ENCODE measurements at regions not wholly inside any gene's neighbourhood (a gene's known extent, or its start where the extent isn't known, plus 50 kb on each side); places are given as distances from the start of the nearest gene placed in this dataset.
A peak's percentile ranks its signal among the peaks of the same experiment; 100 is the strongest.

- DNase-seq (ENCODE audit: insufficient read length, low spot score), result no peak
- FAIRE-seq, result no peak
These were observed 54.4 kb downstream of the ZNF503 start for GRCh38 chr10:75347186-75347585.

DNA sequence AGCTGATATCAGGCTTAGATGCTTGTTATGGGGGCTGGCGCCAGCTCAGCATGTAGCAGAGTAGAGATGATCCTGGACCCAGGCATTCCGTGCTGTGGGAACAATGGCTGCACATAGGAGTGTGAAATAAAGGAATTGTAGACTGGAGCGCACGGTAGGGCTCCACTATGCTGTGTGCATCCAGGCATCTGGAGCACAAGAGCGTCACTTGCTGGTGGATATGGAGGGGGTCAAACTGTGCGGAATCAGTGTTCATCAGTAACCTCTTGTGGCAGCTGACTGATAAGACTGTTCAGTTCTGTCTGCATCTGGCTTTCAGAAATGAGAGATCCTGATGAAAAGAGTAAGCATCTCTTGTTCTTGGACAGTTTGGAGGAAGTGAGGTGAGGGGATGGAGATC is 55.8 kb downstream of the ZNF503 start:
- FAIRE-seq (no peak), DNase-seq (ENCODE audit: insufficient read length, low spot score) (no peak)

DNA sequence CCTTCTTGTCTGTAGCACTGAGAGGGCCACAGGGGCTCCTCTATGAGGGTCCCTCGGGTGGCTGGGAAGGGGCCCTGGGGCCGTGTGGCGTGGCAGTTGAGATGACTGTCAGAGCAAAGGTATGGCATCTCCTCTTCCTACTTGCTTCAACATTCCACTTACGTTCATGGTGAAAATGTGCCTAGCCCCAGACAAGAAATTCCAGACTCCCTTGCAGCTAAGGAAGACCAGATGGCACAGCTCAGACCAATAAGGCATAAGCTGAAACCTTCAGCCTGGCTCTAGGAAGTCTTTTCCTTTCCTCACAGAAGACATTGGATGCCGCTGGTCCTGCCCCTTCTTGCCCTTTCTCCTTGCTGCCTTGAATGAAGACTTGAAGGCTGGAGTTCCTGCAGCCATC is 57.4 kb downstream of the ZNF503 start:
- FAIRE-seq, result no peak
- DNase-seq (ENCODE audit: insufficient read length, low spot score), result no peak

GRCh38 chr10:75342397-75342796 is 59.2 kb downstream of the ZNF503 start:
- no peak for DNase-seq (ENCODE audit: insufficient read length, low spot score)
- no peak for FAIRE-seq

DNA sequence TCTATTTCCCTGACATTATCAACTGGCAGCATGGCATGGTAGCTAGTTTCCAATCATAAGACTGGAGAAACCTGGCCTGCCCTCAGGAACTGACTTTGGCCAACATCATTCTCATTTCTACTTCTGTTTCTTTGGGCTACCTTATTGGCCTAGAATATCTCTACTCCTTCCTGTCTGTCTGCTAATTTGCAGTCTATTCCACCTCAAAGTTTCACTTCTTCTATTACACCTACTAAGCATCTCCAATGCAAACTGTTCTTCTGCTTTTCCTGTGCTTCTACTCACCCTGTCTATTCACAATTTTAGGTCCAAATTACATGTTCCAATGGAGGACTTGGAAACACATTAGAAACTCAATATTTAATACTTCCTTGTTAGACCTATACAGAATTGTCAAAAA is 65.6 kb downstream of the ZNF503 start:
- FAIRE-seq, result peak; percentile 84
- DNase-seq (ENCODE audit: insufficient read length, low spot score), result peak; percentile 30

DNA sequence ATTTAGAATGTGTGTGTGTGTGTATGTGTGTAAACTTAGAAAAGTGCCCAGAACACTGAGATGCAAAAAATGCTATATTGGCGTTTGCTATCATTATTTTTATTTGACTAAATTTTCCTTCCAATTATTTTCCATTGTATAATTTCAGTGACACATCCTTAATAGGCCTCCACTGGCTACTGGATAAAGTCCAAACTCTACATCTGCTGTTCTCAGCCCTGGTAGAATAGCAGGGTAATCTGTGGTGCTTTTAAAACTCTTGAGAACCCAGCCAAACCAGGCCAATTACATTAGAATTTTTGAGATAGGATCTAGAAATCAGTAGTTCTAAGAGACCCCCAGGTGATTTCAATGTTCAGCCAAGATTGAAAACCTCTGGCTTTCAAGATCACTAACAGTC is 66.4 kb downstream of the ZNF503 start:
- FAIRE-seq (no peak), DNase-seq (ENCODE audit: insufficient read length, low spot score) (no peak)

DNA sequence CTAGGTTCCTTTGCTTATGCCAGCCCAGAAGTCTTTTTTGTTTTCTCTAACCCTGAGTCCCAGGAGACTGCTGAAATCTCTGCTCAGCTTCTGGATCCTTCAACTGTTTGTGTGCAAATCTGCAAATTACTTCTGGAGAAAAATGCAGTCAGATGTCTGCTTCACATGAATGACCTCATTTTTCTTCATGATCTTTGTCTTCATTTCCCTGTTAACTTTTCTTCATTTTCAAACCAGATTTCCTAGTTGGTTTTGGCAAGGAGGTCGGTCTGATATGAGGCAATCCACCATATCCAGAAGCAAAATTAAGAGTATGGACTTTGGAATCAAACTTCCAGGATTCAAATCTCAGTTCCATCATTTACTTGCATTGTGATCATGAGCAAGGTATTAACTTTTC is 66.8 kb downstream of the ZNF503 start:
- FAIRE-seq (no peak), DNase-seq (ENCODE audit: insufficient read length, low spot score) (no peak)

DNA sequence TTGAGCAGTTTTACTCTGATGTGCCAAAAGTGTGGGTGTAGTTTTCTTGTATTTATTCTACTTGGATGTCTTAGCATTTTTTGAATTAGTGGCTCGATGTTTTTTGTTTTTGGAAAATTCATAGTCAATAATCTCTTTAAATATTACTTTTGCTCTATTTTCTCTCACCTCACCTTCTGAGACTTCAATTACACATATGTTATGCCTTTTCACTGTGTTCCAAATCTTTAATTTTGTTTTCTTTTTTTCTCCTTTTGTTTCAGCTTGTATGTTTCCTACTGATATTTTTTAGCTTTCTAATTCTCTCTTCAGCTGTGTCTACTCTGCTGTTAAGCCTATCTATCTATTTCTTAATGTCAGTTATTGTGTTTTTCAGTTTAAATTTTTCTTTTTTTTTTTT is 69.5 kb downstream of the ZNF503 start:
- DNase-seq (ENCODE audit: insufficient read length, low spot score) (no peak), FAIRE-seq (no peak)

DNA sequence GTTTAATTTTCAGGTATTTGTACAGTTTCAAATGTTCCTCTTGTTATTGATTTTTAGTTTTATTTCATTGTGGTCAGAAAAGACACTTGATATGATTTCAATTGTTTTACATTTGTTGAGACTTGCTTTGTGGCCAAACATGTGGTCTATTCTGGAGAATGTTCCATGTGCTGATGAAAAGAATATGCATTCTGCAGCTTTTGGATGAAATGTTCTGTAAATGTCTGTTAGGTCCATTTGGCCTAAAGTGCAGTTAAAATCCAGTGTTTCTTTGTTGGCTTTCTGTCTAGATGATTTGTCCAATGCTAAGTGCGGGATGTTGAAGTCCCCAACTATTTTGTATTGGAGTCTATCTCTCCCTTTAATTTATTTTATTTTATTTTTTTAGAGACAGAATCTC is 70.5 kb downstream of the ZNF503 start:
- no peak for DNase-seq (ENCODE audit: insufficient read length, low spot score)
- no peak for FAIRE-seq

GRCh38 chr10:75329190-75329745 is 72.3 kb downstream of the ZNF503 start:
- no peak for DNase-seq (ENCODE audit: insufficient read length, low spot score)
- no peak for FAIRE-seq

DNA sequence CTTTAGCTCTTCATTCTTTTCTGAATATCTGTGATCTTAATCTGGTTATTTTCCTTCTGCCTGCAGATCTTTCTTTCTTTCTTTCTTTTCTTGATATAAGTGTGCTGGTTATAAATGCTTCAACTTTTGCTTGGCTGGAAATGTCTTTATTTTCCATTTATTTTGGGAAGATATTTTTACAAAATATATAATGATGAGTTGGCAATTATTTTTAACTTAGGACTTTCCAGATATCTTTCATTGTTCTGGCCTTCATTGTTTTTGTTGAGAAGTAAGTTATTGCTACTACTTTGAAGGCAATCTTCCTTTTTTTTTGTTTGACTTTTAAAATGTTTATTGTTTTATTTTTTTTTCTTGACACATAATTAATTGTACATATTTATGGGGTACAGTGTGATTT is 75.3 kb downstream of the ZNF503 start:
- DNase-seq (ENCODE audit: insufficient read length, low spot score) (no peak), FAIRE-seq (no peak)

GRCh38 chr10:75319274-75319673 is 82.3 kb downstream of the ZNF503 start:
- DNase-seq (ENCODE audit: insufficient read length, low spot score) (no peak), FAIRE-seq (no peak)

GRCh38 chr10:75314570-75314969 is 78.8 kb upstream of the COMTD1 start:
- no peak for DNase-seq (ENCODE audit: insufficient read length, low spot score)
- no peak for FAIRE-seq

GRCh38 chr10:75312440-75312839 is 76.7 kb upstream of the COMTD1 start:
- DNase-seq (ENCODE audit: insufficient read length, low spot score), result no peak
- no peak for FAIRE-seq

GRCh38 chr10:75305675-75306074 is 69.9 kb upstream of the COMTD1 start:
- DNase-seq (ENCODE audit: insufficient read length, low spot score) (no peak), FAIRE-seq (no peak)

GRCh38 chr10:75304741-75305390 is 69.1 kb upstream of the COMTD1 start:
- DNase-seq (ENCODE audit: insufficient read length, low spot score), result no peak
- no peak for FAIRE-seq

GRCh38 chr10:75304313-75304712 is 68.6 kb upstream of the COMTD1 start:
- FAIRE-seq (no peak), DNase-seq (ENCODE audit: insufficient read length, low spot score) (no peak)

DNA sequence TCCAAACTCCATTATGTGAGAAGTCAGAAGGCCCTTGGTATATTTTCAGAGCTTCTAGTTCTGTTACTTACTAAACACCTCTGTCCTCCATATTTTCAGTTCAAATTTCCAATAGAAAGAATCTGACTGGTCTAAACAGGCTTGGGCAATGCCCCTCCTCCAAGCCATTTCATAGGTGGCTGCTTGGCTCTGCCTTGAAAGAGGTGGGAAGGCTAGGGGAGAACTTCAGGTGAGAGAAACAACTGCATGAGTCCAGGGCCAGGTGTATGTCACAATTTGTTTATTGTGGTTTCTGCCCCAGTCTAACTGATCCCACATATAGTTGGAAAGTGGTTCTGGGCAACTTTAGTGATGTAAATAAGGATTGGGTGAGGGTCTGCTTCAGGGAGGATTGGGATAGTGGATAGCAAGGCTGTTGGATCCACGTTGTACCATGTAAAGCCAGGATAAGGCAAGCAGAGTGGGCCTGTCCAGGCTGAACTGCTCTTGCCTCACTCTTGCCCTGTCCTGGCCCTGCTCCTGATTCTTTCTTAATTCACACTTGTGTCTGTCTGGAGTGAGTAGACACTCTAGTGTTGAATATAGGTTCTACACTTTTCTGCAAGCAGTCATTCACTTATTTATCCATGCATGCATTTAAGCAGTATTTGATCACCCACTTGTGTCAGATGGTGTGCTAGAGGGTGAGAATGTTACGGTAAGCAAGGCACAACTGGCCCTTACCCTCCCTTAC is 67.5 kb upstream of the COMTD1 start:
- DNase-seq (ENCODE audit: insufficient read length, low spot score) (no peak), FAIRE-seq (no peak)

- FAIRE-seq, result no peak
- no peak for DNase-seq (ENCODE audit: insufficient read length, low spot score)
These were observed 66.3 kb upstream of the COMTD1 start for GRCh38 chr10:75302029-75302428.

DNA sequence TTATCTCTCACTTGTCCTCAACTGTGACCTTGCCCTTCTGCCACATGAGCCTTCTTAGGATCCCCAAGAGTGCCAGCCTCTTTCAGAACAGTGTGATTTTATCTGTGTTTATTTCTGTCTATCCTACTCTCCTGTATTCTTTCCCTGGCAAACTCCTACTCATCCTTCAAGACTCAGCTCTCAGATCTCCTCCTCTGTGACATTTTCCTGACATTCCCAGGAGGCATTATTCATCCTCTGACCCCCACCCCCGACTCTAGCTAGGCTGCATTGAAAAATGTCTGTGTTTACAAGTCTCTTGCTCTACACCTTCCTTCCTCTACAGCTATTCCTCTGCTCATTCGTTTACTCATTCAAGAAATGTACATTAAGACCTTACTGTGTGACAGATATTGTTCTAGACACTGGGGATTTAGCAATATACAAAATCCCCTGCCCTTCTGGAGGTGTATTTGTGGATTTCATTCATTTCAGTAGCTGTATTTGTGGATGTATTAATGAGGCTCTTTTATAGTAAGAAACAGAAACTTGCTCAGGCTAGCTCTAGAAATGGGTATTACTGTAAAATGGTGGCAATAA is 61.4 kb upstream of the COMTD1 start:
- DNase-seq (ENCODE audit: insufficient read length, low spot score) (no peak), FAIRE-seq (no peak)

- DNase-seq (ENCODE audit: insufficient read length, low spot score) (no peak), FAIRE-seq (peak; percentile 42)
These were observed 60.2 kb upstream of the COMTD1 start for GRCh38 chr10:75295868-75296441.
